Spleen (tissue), 11 donors: ENCODE measurements at regions not wholly inside any gene's neighbourhood (a gene's known extent, or its start where the extent isn't known, plus 50 kb on each side); places are given as distances from the start of the nearest gene placed in this dataset.

ENCODE experiments used
- DNase-seq: peaks from one replicate; pipeline ENCODE4 v3.0.0-alpha.2; 2020
- H3K27ac ChIP-seq, 8 donors: fragments of 200-600 bp; sonication (generic) in 7 of 8; 1 replicate in 4 of 8; 2 replicates in 4 of 8; pipeline versions ENCODE4 v1.5.0 to v1.8.0; 2016 to 2021; ENCODE audit warnings: inconsistent platforms in 4 of 8, mild to moderate bottlenecking in 4 of 8, moderate library complexity in 1 of 8
- H3K27me3 ChIP-seq, 7 donors: fragments of 200-600 bp; sonication (generic) in 6 of 7; replicated peaks in 1 of 7; 1 replicate in 4 of 7; 2 replicates in 3 of 7; pipeline versions ENCODE4 v1.5.0 to v1.8.0; 2016 to 2021; ENCODE audit warnings: inconsistent platforms in 3 of 7, mild to moderate bottlenecking in 1 of 7
- H3K36me3 ChIP-seq, 6 donors: fragments of 200-600 bp; sonication (generic) in 5 of 6; 1 replicate in 4 of 6; 2 replicates in 2 of 6; pipeline versions ENCODE4 v1.5.0 to v1.8.0; 2016 to 2021; ENCODE audit warnings: inconsistent platforms in 2 of 6
- H3K4me1 ChIP-seq, 6 donors: fragments of 200-600 bp; sonication (generic) in 5 of 6; 1 replicate in 3 of 6; 2 replicates in 3 of 6; pipeline versions ENCODE4 v1.5.0 to v1.8.0; 2016 to 2021; ENCODE audit warnings: inconsistent platforms in 3 of 6
- H3K4me3 ChIP-seq, 8 donors: fragments of 200-600 bp; sonication (generic) in 7 of 8; 1 replicate in 4 of 8; 2 replicates in 4 of 8; pipeline versions ENCODE4 v1.5.0 to v1.8.0; 2016 to 2021; ENCODE audit warnings: inconsistent platforms in 4 of 8, mild to moderate bottlenecking in 4 of 8, moderate library complexity in 2 of 8
- H3K9me3 ChIP-seq, 8 donors: fragments of 200-600 bp; sonication (generic) in 7 of 8; 1 replicate in 4 of 8; 2 replicates in 4 of 8; pipeline versions ENCODE4 v1.5.0 to v1.8.0; 2016 to 2021; ENCODE audit warnings: inconsistent platforms in 4 of 8
- POLR2A ChIP-seq, 3 donors: fragments of 450-650 bp; IDR thresholded peaks; one replicate each; pipeline ENCODE4 v1.5.1; 2017; ENCODE audit warnings: antibody characterized with exemption in 3 of 3, mild to moderate bottlenecking in 1 of 3
- POLR2AphosphoS5 ChIP-seq, 3 donors: sonication (generic); formaldehyde crosslinking; IDR thresholded peaks; one replicate each; pipeline ENCODE4 v1.5.1; 2017; ENCODE audit warnings: antibody characterized with exemption in 3 of 3
- WGBS, 5 donors: extraction: QIAGEN DNeasy Blood & Tissue Kit in 3 of 5; methylation state at CpG; one replicate each; pipeline versions ENCODE4 v1.1.5 to v1.1.7; 2013 to 2018; 5-methylcytosine and 5-hydroxymethylcytosine counted together
- intact Hi-C: fragments of 100-400 bp; cut with DNase I; formaldehyde crosslinking; loops from one replicate; pipeline ENCODE4 v1.15.0; 2023; ENCODE audit warnings: low total_unique reads
- TF ChIP-seq, protein P1 (sequence below), 11 experiments: fragments of 200-600 bp in 7 of 11; fragments of 450-650 bp in 4 of 11; sonication (generic) in 4 of 11; IDR thresholded peaks in 8 of 11; conservative IDR thresholded peaks in 3 of 11; 1 replicate in 7 of 11; 2 replicates in 4 of 11; pipeline versions ENCODE4 v1.4.0 to v1.8.0; 2016 to 2021; ENCODE audit warnings: antibody characterized with exemption in 11 of 11, inconsistent platforms in 4 of 11, mild to moderate bottlenecking in 1 of 11
- donor health status: healthy with polysubstance abuse.
- donor health status: DM: no; HTN: no; CAD: no; lungs with moderate emphysema.
- donor health status: DM: no; HTN: no; CAD: no.
- donor health status: Bipolar disorder and iron deficiency.
- donor health status: healthy.
- donor health status: DM: no; HTN: no; CAD: no.
- donor health status: DM: yes; HTN: yes; CAD: no.

DNA sequence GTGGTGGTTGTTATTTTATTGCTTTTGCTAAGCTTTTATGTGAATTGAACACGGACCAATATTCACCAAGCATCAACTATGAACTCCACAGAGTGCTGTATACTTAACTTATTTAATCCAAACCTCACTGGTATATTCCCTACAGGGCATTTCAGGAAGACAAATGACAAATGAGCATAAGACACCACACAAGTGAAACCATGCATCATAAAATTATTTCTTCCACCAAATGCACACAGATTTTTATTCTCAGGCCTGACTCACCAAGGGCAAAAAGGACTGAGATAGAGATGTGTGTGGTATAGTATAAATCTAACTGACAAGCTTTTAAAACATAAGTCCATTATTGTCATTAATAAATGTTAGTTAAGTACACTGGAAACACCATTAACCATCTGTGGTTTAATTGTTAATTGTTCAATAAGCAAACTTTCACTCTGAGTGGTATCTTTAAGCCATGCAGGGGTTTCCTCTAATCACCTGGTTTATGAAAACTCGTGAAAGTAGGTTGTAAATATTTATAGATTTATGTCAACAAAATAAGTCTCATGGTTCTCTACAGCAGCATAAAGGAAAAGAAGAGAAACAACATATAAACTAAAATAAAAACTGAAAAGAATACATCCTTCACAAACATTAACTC lies 77.6 kb upstream of the CRIM1 start:
- Histone ChIP-seq H3K36me3 (no peaks in the 10 kb centered on the region), H3K27me3 (no peaks in the 10 kb centered on the region), H3K4me1 (no peaks in the 10 kb centered on the region), H3K9me3 (peaks cover 0 to 26% (median 15%) of the 10 kb centered on the region in 8 donors), H3K4me3 (no peak overlapping the region), H3K27ac (no peak overlapping the region)
- WGBS, 5 donors: 63 to 69% (median 68%) methylated on average over 2 of the region's 2 CpGs
- DNase-seq: no peak
- TF ChIP-seq POLR2AphosphoS5 (IDR thresholded peaks at IDR 0.05) (no peak), POLR2A (IDR thresholded peaks at IDR 0.05) (no peak)
- TF ChIP-seq, protein P1, sequence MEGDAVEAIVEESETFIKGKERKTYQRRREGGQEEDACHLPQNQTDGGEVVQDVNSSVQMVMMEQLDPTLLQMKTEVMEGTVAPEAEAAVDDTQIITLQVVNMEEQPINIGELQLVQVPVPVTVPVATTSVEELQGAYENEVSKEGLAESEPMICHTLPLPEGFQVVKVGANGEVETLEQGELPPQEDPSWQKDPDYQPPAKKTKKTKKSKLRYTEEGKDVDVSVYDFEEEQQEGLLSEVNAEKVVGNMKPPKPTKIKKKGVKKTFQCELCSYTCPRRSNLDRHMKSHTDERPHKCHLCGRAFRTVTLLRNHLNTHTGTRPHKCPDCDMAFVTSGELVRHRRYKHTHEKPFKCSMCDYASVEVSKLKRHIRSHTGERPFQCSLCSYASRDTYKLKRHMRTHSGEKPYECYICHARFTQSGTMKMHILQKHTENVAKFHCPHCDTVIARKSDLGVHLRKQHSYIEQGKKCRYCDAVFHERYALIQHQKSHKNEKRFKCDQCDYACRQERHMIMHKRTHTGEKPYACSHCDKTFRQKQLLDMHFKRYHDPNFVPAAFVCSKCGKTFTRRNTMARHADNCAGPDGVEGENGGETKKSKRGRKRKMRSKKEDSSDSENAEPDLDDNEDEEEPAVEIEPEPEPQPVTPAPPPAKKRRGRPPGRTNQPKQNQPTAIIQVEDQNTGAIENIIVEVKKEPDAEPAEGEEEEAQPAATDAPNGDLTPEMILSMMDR (IDR thresholded peaks at IDR 0.05 in 8 of 11, conservative IDR thresholded peaks at IDR 0.05 in 3 of 11): no peak
- intact Hi-C loops: no loop called here

DNA sequence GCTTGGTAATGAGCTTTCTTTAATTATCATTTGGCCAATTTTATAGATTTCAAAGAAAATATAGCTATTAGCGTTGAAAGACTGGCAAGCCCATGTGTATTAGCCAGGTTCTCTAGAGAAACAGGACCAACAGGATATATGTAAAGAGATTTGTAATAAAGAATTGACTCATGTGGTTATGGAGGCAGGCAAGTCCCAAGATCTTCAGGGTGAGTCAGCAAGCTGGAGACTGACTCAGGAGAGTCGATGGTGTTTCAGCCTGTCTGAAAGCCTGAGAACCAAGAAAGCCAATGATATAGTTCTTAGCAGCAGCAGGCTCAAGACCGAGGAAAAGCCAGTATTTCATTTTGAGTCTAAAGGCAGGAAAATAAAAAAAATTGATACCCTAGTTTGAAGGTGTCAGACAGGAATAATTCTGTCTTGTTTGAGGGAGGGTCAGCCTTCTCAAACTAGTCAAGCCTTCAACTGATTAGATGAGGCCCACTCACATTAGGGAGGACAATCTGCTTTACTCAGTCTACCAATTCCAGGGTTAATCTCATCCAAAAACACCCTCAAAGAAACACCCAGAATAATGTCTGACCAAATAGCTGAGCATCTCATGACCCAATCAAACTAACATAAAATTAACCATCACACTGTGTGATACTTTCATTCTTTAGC lies 78.3 kb upstream of the CRIM1 start:
- no peak for DNase-seq
- no peak overlapping the region for H3K4me3 ChIP-seq
- H3K9me3 ChIP-seq: peaks cover 0 to 26% (median 15%) of the 10 kb centered on the region in 8 donors
- no peaks in the 10 kb centered on the region for H3K4me1 ChIP-seq
- TF ChIP-seq, protein P1 (IDR thresholded peaks at IDR 0.05 in 8 of 11, conservative IDR thresholded peaks at IDR 0.05 in 3 of 11): no peak
- no peak for TF ChIP-seq POLR2AphosphoS5 (IDR thresholded peaks at IDR 0.05)
- TF ChIP-seq POLR2A (IDR thresholded peaks at IDR 0.05): no peak
- intact Hi-C loops: no loop called here
- H3K27me3 ChIP-seq: no peaks in the 10 kb centered on the region
- no peaks in the 10 kb centered on the region for H3K36me3 ChIP-seq
- no peak overlapping the region for H3K27ac ChIP-seq
- 72 to 85% (median 79%) methylated on average over 3 of the region's 3 CpGs for WGBS, 5 donors

DNA sequence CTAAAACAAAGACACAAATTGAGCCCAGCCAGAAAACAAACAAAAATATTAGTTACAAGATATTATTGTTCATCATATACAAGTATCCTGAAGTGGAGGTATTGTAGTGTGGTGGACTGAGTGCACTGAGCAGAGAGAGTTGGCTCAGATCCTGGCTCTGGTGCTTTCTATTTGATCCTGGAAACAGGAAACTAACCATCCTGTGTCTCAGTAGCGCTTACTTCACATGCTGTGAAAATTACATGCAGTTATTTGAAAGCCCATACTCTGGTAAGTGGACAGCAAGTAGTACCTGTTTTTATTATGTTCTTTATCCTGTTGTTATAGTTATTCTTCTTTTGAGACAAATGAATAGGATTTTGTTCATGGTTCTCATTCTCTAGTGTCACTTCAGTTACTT lies 84.3 kb upstream of the CRIM1 start:
- Histone ChIP-seq H3K4me1 (no peaks in the 10 kb centered on the region), H3K4me3 (no peak overlapping the region), H3K27ac (no peak overlapping the region), H3K27me3 (no peaks in the 10 kb centered on the region), H3K36me3 (no peaks in the 10 kb centered on the region), H3K9me3 (peaks cover 0 to 21% (median 18%) of the 10 kb centered on the region in 8 donors)
- DNase-seq: no peak
- intact Hi-C loops: no loop called here
- 70 to 80% (median 75%) methylated on average over 1 of the region's 1 CpG for WGBS, 5 donors
- TF ChIP-seq POLR2A (IDR thresholded peaks at IDR 0.05): no peak
- TF ChIP-seq POLR2AphosphoS5 (IDR thresholded peaks at IDR 0.05): no peak
- TF ChIP-seq, protein P1 (IDR thresholded peaks at IDR 0.05 in 8 of 11, conservative IDR thresholded peaks at IDR 0.05 in 3 of 11): no peak

DNA sequence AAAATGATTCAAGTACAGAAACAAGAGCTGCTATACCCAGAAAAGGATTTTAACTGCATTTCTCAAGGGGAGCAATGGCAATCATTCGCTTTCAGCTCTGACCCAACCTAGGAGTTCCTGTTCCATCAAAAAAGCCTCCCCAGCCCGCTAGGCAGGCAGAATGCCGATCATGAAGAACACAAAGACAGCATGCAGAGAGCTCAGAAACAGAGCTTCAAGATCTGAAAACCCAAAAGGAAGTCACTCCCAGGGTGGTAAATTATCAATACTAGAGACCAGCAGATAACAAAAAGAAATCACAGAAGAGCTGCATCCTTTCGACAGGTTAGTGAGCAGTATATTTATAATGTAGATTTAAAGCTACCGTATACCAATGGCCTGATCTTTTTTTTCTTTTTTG lies 84.8 kb upstream of the CRIM1 start:
- no peak overlapping the region for H3K4me3 ChIP-seq
- WGBS, 5 donors: 67 to 89% (median 77%) methylated on average over 5 of the region's 5 CpGs
- H3K36me3 ChIP-seq: no peaks in the 10 kb centered on the region
- H3K9me3 ChIP-seq: peaks cover 0 to 23% (median 19%) of the 10 kb centered on the region in 8 donors
- H3K4me1 ChIP-seq: no peaks in the 10 kb centered on the region
- intact Hi-C loops: no loop called here
- TF ChIP-seq, protein P1 (IDR thresholded peaks at IDR 0.05 in 8 of 11, conservative IDR thresholded peaks at IDR 0.05 in 3 of 11): no peak
- TF ChIP-seq POLR2AphosphoS5 (IDR thresholded peaks at IDR 0.05) (no peak), POLR2A (IDR thresholded peaks at IDR 0.05) (no peak)
- no peak overlapping the region for H3K27ac ChIP-seq
- DNase-seq: no peak
- no peaks in the 10 kb centered on the region for H3K27me3 ChIP-seq
